CD4-positive, alpha-beta T cell treated with Interleukin-10 for 1 hour (primary cell): ENCODE measurements at regions not wholly inside any gene's neighbourhood (a gene's known extent, or its start where the extent isn't known, plus 50 kb on each side); places are given as distances from the start of the nearest gene placed in this dataset.
A peak's percentile ranks its signal among the peaks of the same experiment; 100 is the strongest.

Source experiments
- DNase-seq: peaks from one replicate; pipeline ENCODE4 v3.0.0-alpha.2; 2020

DNA sequence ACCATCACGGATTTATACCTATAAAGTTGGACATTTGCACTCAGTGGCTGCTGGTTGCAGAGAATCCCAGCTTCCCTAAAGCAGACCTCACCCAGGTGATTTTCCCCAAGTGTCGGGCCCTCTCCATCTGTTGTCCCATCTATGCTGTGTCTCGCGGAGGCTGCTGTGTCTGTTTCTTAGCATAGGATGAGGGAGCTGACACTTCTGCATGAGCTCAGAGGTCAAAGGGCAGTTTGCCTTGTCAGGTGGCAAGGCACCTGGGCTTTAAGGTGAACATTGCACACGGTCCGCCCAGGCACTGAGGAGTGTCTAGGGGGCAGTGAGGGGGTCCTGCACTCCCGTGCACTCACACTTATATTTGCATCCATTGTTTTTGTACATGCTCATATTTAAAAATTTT lies 151.6 kb downstream of the ZIC5 start:
- DNase-seq = no peak

DNA sequence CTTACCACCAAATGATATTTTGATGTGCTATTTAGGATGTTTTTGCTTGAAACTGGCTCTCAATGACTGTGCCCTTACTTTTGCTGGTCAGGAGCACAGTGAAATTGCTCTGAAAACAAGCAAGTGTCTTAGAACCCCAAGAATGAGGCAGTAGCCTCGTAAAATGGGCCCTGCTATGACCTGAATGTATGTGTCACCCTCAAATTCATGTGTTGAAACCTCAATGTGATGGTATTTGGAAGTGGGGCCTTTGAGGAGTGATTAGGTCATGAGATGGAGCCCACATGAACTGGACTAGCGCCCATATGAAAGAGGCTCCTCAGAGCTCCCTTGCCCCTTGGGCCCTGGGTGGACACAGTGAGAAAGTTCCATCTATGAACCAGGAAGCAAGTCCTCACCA lies 155.2 kb downstream of the ZIC5 start:
- DNase-seq = no peak

DNA sequence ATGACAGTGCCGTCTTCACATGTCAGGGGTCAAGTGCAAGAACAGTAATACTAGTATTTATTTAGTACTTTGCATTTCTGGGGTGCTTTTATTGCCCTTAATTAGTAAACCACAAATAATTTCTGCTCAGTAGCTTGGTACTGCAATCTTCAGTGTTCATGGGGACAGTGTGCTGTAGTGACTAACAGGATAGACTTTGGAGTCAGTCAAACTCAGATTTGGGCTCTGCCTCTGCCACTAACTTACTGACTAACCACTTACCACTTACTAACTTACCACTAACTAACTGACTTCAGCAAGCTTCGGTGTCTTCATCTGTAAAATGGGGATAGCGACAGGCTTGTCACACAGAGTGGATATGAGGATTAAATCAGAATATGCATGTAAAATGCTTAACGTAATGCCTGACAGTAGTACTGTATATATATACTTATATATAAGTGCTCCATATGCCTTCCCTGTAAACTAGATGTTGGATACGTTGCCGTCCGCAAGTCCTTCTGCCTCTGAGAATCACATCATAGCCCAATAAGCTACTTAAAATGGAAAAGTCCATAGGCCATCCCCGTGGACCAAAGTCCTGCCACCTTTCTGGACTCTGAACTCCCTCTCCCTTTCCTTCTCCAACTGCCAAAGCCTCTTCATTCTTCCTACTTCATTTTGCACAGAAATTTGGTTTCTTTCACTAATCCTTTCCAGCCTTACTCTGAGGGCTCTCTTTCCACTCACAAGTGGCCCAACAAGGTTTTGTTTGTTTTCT lies 158.1 kb downstream of the ZIC5 start:
- DNase-seq = no peak

DNA sequence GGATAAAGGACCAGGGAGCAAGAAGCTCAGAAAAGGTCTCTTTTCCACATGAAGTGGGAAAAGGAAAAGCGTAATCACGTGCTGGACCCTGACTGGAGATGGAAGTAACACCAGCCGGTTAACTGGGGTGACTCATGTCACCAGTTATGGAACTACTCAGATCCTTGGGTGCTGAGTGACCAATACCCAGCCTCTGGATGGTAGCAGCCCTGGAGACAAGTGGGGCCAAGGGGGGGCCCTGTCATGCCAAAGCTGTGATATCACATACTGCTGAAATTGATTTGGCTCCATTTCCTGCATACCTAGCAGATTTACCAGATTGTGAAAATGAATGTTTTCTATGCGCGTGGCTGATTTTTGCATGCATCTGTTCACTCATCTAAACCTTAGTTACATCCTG lies 158.9 kb downstream of the ZIC5 start:
- no peak for DNase-seq

GRCh38 chr13:99811067-99811700 lies 160.4 kb downstream of the ZIC5 start:
- DNase-seq = no peak

DNA sequence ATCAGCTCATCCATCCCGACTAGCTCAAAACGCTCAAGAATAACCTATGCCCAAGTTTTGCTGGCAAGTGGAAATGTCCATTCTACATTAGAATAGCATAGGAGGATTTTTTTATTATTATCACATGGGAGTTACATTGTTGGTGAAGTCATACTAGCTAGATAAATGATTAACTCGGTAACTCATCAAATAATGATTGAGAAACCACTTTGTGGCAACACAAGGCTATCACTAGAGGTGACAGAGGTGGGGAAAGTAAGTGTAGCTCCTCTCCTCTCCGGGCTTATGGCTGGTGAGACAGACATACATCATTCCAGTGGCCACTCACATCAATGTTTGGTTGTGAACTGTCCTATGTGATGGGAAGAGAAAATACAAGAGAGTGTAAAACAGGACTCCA lies 161.6 kb downstream of the ZIC5 start:
- DNase-seq = no peak

GRCh38 chr13:99809496-99809895 lies 162.1 kb downstream of the ZIC5 start:
- no peak for DNase-seq

DNA sequence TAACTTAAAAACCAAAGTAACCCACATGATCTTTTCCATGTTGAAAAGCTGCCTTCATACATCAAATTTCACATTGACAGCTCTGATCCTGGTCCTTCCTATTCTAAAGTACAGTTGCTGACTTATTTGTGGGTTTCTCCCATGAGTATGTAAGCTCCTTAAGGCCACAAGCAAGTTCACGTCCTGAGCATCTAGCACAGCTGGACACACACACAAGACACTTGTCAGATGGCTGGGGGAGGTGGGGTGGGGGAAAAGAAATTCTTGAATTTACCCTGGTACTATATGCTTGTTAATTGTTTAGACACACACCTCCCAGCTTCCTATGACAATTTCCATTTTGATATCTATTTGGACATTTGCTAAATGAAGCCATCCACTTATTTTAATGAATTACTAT lies 162.8 kb downstream of the ZIC5 start:
- no peak for DNase-seq

DNA sequence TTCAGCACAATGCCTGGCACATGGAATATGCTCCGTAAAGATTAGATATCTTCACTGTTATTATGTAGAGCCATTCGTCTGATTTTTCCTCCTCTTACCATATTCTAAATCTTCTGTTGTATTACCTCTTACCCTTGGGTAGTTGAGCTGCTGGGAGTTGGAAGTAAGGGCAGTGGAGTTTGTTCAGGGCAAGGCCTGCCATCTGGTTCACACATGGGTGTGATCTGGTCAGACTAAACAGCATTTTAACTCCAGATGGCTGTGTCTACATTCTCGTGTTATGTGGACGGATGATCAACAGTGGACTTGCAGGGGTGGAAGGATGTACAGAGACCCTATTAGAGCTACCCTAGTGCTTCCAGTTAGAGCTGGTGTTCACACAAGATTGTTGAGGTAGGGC lies 164.9 kb downstream of the ZIC5 start:
- DNase-seq = no peak

DNA sequence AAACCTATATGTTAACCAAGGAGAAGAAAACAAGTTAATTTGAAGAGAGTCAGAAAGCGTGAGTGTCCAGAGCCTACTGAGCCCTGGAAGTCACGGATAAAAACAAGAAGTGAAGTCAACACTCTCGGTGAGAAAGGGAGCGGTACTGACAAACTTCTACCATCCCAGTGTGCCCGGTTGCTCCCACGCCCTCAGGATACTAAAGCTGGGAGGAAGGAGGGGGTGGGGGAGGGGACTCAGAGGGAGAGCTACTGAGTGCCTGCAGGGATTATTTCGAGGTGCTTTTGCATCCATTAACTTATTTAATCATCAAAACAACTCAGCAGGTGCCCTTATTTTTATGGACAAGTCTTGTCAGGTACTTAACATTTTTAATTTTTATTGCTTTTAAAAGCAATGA lies 166.2 kb downstream of the ZIC5 start:
- DNase-seq = no peak

DNA sequence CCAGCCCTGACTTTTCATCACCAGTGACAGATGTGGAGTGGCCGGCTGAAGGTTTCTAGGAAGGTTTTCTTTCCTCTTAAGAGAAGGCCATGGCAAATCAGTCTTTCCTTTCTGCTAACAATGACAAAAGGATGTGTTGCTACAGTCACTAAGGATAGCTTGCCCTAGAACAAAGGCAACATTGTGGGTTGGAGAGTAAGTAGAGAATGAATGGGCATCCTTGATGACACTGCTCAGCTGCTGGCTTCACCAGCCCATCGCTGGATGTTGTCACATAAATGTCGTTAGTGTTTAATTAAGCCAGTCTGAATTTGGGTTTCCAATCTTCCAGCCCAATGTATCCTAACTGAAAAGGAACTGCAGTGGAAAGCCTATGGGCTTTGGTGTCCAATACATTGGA lies 168.4 kb downstream of the ZIC5 start:
- DNase-seq = no peak

GRCh38 chr13:99802416-99802815 lies 169.2 kb downstream of the ZIC5 start:
- no peak for DNase-seq

DNA sequence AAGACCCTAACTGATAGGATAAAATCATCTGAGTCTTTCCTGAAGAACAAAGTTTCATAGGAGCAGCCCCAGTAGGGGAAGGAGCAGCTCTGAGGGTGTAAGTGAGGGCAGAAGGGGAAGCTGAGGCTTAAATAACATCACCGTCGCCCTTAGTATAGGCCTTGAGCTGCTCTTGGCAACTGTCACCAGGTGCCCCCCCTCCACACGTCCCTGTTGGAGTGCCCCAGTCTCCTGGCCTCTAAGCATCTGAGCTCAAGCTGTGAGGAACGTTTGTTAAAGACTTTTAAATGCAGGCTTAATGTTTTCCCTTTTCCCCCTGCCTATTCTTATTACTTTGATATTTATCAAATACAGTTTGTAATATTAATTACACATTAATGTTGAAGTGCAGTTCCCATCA lies 170.6 kb downstream of the ZIC5 start:
- DNase-seq = no peak

GRCh38 chr13:99800011-99800410 lies 171.6 kb downstream of the ZIC5 start:
- no peak for DNase-seq

- DNase-seq = no peak
Measured at GRCh38 chr13:99798756-99799155, 172.8 kb downstream of the ZIC5 start.

GRCh38 chr13:99797691-99798090 lies 173.9 kb downstream of the ZIC5 start:
- DNase-seq = no peak

GRCh38 chr13:99796175-99796819 lies 175.3 kb downstream of the ZIC5 start:
- DNase-seq = peak; percentile 11

DNA sequence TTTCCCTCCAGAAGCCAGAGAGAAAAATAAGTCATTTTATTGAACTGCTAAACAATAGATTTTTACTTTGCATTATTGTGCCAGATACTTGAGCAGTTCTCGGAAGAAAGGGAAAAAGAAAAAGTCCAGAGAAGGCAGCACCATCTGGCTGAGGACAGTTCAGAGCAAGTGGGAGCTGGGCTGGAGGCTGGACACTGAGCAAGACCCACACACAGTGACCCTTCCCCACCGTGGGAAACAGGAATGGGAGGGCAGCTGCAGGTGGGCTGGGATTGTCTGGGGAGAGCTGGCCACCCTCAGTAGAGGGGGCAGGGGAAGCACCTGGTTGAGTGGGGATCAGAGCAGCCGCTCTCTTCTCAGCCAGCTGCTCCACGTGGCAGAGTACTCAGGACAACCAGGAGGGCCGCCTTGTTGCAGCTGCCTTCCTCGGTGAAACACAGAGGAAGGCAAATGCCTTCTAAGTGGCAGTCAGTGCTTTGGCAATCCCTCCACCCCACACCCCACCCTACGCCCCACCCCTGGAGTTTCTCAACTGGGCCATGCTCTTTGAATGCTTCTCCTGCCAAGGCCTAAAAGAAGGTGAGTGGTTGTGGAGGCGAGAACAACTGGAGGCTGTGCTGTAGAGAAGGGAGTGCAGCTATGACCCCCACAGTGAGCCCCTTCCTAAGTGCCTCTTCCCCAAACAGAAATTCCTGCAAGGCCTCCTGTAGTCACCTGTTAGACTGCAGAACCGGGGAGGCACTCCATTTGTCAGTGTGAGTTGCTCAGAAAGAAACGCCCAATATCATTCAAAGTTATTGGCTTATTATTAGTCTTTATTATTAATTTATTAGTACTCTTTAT lies 179.3 kb downstream of the ZIC5 start:
- no peak for DNase-seq

DNA sequence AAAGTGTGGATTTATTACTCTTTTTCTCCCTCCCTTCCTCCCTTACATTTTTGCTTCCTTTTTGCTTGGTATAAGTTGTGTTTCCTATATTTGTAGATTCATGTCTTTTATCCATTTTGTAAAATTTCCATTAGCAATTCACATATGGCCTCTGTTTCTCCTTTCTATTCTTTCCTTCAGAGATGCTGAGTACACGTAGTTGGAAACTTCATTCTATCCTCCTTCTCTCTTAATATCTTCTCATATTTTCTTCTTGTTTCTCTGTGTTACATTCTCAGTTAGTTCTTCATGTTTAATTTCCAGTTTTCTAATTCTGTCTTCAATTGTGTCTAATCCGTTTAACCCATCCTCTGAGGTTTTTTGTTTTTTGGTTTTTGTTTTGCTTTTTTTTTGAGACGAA lies 188.9 kb downstream of the ZIC5 start:
- no peak for DNase-seq

DNA sequence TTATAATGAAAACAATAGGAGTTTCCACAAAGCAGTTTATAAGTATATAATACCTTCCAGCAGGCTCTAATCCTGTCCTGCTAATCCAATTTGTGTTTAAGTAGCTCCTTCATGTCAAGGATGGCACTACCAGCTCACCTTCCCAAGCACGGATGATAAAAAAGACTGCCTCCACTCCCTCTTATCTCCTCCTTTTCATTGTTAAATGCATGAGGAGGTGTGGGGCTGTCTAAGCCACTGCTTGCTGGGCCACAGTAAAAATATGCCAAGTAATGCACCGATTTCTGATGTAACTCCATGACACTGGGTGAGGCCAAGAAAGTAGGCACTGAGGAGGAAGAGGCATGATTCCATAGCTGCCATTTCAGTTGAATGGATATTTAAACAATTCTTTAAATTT lies 193.1 kb downstream of the ZIC5 start:
- DNase-seq = no peak

GRCh38 chr13:99777873-99778272 lies 193.7 kb downstream of the ZIC5 start:
- DNase-seq = no peak

DNA sequence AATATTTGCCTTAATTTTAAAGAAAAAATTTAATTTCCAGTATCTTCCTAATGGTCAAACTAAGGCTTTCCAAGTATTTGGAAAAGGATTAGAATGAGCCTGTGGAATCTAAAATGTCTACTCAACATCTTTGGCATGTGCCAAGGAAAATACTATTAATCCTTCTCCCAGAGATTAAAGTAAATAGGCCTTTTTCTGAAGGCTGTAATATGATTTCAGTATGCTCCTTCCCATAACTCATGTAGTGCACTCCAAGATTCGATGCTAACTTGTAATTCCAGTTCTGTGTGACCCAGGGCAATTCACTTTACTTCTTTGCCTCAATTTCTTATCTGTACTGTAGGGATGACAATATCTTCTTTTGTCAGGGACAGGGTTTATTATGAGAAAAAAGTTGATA lies 196.9 kb downstream of the ZIC5 start:
- DNase-seq = no peak

DNA sequence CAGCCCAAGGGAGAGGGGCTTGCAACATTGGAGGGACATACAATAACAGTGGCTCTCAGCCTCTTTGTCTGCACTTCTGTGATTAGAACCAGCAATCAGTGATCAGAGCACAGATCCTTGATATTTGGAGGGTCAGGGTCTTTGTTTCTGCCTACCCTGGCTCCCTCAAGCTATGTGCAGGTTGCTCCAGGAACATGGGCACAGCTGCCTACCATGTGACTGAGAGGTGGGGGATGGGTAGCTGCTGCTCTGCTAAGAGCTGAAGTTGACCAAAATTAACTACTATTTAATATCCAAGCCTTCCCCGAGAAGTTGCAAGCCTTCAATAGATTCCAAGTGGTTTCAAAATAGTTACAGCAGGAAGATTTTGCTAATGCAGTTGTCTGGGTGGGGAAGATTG lies 202.6 kb downstream of the ZIC5 start:
- DNase-seq = no peak

- DNase-seq = no peak
Measured at GRCh38 chr13:99766641-99767045, 204.9 kb downstream of the ZIC5 start.
